GM12873 (cell line): ENCODE measurements at regions not wholly inside any gene's neighbourhood (a gene's known extent, or its start where the extent isn't known, plus 50 kb on each side); places are given as distances from the start of the nearest gene placed in this dataset.

Source experiments
- CTCF ChIP-seq: IDR thresholded peaks from 2 replicates; pipeline ENCODE4 v1.5.1; 2012; ENCODE audit warnings: low read depth, mild to moderate bottlenecking, moderate library complexity, low read length, control low read depth; ENCODE audit not compliant: insufficient read depth; ENCODE audit errors: missing control alignments

GRCh38 chr6:164838068-164838615, 471.3 kb downstream of the C6orf118 start:
- TF ChIP-seq CTCF = no peak

- TF ChIP-seq CTCF = no peak
Observed at GRCh38 chr6:164836486-164836885, 472.9 kb downstream of the C6orf118 start.

- no peak for TF ChIP-seq CTCF
Observed at GRCh38 chr6:164832410-164832809, 477.0 kb downstream of the C6orf118 start.

GRCh38 chr6:164827537-164827936, 481.9 kb downstream of the C6orf118 start:
- no peak for TF ChIP-seq CTCF

- TF ChIP-seq CTCF = no peak
Observed at GRCh38 chr6:164826831-164827468, 482.5 kb downstream of the C6orf118 start.

GRCh38 chr6:164825386-164825785, 484.0 kb downstream of the C6orf118 start:
- no peak for TF ChIP-seq CTCF

- no peak for TF ChIP-seq CTCF
Observed at GRCh38 chr6:164817662-164818061, 491.7 kb downstream of the C6orf118 start.
